ENCODE measurements at regions not wholly inside any gene's neighbourhood (a gene's known extent, or its start where the extent isn't known, plus 50 kb on each side); places are given as distances from the start of the nearest gene placed in this dataset.

GRCh38 chr7:97421307-97421930, 303.9 kb downstream of the SDHAF3 start:
- Histone ChIP-seq H3K23me2 (ENCODE audit: insufficient read length, low read depth, low read length, poor library complexity, severe bottlenecking) (no peaks in the 10 kb centered on the region), H4K8ac (replicated peaks; ENCODE audit: insufficient read length, low read depth, low read length) (no peak overlapping the region), H3K9me3 (ENCODE audit: control insufficient read depth, low read depth, low read length) (no peaks in the 10 kb centered on the region), H3K14ac (ENCODE audit: insufficient read depth, low read length) (no peak overlapping the region), H3K9ac (ENCODE audit: extremely low read depth, insufficient read length, low read length) (no peak overlapping the region), H3K27me3 (ENCODE audit: insufficient read depth, low read length) (no peaks in the 10 kb centered on the region), H3K79me2 (ENCODE audit: insufficient read depth, low read length) (no peaks in the 10 kb centered on the region), H3K79me1 (ENCODE audit: insufficient read depth, low read depth, low read length, poor library complexity, severe bottlenecking) (no peaks in the 10 kb centered on the region), H3T11ph (ENCODE audit: low read length) (no peak overlapping the region), H2BK5ac (ENCODE audit: insufficient read length, low read length) (no peak overlapping the region), H3K4me1 (ENCODE audit: insufficient read depth, low read length) (no peaks in the 10 kb centered on the region), H3K56ac (ENCODE audit: insufficient read length, low read depth, low read length) (no peak overlapping the region), H4K5ac (ENCODE audit: insufficient read length, low read depth, low read length) (no peak overlapping the region), H4K91ac (ENCODE audit: insufficient read length, low read depth, low read length) (no peak overlapping the region), H2AK5ac (ENCODE audit: insufficient read length, low read length) (no peak overlapping the region), H2BK20ac (ENCODE audit: low read depth, low read length, poor library complexity, severe bottlenecking) (peak overlapping the region; percentile 75), H3K18ac (ENCODE audit: insufficient read length, low read depth, low read length) (no peak overlapping the region), H2BK12ac (ENCODE audit: insufficient read length, low read depth, low read length) (no peak overlapping the region), H2BK120ac (ENCODE audit: low read depth, low read length, poor library complexity, severe bottlenecking) (no peak overlapping the region), H3K27ac (ENCODE audit: insufficient read length, low read depth, low read length) (no peak overlapping the region), H2BK15ac (ENCODE audit: low read depth, low read length) (no peak overlapping the region), H3K23ac (ENCODE audit: insufficient read length, low read depth, low read length) (no peak overlapping the region), H3K4ac (ENCODE audit: low read depth, low read length) (no peak overlapping the region), H2AFZ (ENCODE audit: low read length) (no peak overlapping the region), H4K20me1 (ENCODE audit: control insufficient read depth, insufficient read depth, insufficient read length) (no peaks in the 10 kb centered on the region), H3K4me2 (ENCODE audit: insufficient read depth, insufficient read length, low read length) (no peak overlapping the region)
- Mint-ChIP-seq H3K4me1 (peaks cover 0 to 3% of the 10 kb centered on the region in 2 experiments; a peak in 1 of 4 replicates), H3K27me3 (ENCODE audit: low read depth) (no peaks in the 10 kb centered on the region), H3K4me3 (no peak overlapping the region), H3K27ac (no peak overlapping the region), H3K36me3 (ENCODE audit: insufficient read depth in 1 of 3, low read depth in 3 of 3) (peaks cover 0 to 6% (median 0%) of the 10 kb centered on the region in 3 experiments; a peak in 4 of 7 replicates), H3K9me3 (peaks cover 8 to 9% of the 10 kb centered on the region in 2 experiments; a peak in 4 of 5 replicates)
- DNase-seq: no peak
- WGBS (ENCODE audit: extremely low coverage, insufficient read length, low lambda C conversion rate): no CpG with 5 or more reads among the region's 4 CpGs
- TF ChIP-seq, protein P1, sequence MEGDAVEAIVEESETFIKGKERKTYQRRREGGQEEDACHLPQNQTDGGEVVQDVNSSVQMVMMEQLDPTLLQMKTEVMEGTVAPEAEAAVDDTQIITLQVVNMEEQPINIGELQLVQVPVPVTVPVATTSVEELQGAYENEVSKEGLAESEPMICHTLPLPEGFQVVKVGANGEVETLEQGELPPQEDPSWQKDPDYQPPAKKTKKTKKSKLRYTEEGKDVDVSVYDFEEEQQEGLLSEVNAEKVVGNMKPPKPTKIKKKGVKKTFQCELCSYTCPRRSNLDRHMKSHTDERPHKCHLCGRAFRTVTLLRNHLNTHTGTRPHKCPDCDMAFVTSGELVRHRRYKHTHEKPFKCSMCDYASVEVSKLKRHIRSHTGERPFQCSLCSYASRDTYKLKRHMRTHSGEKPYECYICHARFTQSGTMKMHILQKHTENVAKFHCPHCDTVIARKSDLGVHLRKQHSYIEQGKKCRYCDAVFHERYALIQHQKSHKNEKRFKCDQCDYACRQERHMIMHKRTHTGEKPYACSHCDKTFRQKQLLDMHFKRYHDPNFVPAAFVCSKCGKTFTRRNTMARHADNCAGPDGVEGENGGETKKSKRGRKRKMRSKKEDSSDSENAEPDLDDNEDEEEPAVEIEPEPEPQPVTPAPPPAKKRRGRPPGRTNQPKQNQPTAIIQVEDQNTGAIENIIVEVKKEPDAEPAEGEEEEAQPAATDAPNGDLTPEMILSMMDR (conservative IDR thresholded peaks at IDR 0.05): no peak
